Fibroblast of peridontal ligament (primary cell): ENCODE measurements at regions not wholly inside any gene's neighbourhood (a gene's known extent, or its start where the extent isn't known, plus 50 kb on each side); places are given as distances from the start of the nearest gene placed in this dataset.

Source experiments
- DNase-seq: peaks from one replicate; pipeline ENCODE4 v3.0.0-alpha.2; 2010; ENCODE audit errors: extremely low read depth

DNA sequence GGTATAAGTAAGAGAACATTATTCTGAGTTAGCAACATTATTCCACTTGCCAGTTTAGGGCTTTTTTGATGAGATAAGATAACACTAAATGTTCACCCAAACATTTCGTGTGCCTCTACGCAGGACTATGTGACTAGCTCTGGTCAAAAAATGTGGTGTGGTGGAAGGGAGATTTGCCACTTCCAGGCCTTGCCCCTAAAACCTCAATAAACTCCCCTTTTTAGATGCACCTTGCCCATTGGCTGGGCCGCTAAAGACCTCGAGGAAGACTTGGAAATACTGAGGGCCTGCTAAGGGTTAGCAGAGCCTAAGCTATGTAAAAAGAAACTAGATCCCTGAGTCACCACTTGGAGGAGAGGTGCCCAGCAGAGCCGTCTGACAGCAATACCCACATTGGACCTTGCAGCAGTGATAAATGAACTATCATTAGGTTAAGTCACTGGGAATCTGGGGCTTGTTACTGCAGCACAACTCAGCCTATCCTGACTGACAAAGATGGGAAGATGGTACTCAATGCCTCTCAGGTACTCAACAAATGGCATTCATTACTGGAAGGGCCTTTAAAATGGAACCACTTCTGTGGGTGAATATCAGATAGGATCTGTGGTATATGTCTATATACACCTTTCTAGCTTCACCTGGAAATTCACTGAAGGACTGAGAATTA, 331.5 kb upstream of the TLE3 start:
- no peak for DNase-seq

GRCh38 chr15:70428211-70428822, 330.6 kb upstream of the TLE3 start:
- no peak for DNase-seq

GRCh38 chr15:70427167-70428120, 329.7 kb upstream of the TLE3 start:
- DNase-seq: no peak

DNA sequence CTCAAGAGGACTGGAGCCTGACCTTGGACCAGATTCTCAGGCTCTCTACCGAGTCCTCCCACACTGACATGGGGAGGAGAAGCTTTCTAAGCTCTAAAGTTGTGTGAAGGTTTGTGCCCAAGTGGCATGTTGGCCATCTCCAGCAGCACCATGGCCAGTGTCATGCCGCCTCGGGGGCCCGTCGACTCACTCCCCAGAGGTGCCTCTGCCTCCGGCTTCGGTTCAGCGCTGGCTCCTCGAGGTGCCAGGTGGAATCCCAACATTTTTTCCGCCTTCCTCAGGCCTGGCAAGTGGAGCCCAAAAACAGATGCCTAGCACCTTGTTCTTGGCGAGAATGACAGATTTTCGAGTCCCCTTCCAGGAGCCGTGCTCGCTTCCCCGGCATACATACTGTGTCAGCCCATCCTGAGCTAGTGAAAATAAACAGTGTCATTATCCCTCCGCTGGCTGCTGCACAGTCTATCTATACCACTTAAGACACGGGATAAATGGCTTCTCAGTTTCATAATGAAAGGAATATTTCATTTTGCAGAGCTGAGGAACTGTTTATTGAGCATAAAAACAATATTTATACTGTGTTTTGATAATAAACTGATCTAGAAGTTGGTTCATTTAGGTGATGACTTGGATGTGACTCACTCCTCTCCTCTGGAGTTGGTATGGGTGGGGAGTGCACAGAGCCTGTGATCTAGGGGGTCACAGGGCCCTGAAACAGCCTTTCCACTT, 328.5 kb upstream of the TLE3 start:
- peak; percentile 6 for DNase-seq

GRCh38 chr15:70424937-70425411, 327.3 kb upstream of the TLE3 start:
- DNase-seq: no peak

DNA sequence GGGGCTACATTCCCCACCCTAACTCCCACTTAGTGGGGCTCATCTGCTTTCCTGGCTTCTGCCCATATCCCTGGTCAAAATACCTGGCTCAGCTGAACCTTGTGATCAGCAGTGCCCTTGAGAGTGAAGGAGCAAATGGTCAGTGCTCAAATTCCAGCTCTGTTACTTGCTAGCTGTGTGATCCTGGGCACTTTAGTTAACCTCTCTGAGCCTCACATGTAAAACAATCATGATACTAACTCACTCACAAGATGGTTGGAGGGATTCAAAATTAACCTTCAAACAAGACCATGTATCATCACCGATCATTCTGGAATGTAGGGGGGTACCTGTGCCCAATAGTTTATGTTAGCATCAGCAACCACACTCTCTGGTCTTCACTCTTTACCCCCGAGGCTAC, 325.6 kb upstream of the TLE3 start:
- DNase-seq: no peak

DNA sequence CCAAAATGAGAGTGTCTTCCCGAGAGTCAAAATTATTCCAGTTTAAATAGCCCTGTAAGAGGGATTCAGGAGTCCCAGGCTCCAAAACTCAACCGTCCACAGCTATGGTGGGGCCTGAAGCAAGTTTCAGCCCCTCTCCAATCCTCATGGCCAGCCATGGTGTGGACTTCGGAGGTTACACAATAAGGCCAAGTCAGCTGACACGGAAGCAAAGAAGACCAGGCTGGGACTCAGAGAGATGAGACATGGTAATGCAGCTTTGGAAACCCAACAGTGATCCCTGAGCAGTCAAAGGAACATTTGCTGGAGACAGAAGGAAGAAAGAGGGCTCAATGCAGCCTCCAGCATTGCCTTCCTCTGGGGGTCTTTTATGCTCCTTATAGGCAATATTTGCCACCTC, 324.6 kb upstream of the TLE3 start:
- DNase-seq: no peak

- DNase-seq: no peak
These were observed 323.3 kb upstream of the TLE3 start for GRCh38 chr15:70420948-70421482.

GRCh38 chr15:70420086-70420947, 322.6 kb upstream of the TLE3 start:
- no peak for DNase-seq

- DNase-seq: no peak
These were observed 321.2 kb upstream of the TLE3 start for GRCh38 chr15:70418943-70419342.

GRCh38 chr15:70417535-70417934, 319.8 kb upstream of the TLE3 start:
- DNase-seq: no peak

DNA sequence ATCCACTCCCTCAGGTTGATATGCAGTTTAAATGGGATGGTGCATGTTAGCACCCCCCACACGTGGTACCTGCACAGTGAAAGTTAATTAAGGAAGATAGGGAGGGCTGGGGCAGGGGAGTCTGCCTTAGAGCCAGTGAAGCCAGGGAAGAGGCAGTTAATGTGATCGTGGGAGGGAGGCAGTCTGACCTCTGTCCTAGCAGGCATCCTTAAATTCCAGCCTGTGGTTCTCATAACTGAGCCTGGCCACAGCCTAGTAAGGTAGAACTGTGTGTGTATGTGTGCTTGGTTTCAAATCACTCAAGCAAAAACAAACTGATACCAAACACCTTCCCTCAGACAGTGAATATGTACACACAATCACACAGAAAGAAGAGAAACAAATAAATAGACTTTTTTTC, 319.1 kb upstream of the TLE3 start:
- no peak for DNase-seq

- DNase-seq: no peak
These were observed 317.7 kb upstream of the TLE3 start for GRCh38 chr15:70415398-70415797.

DNA sequence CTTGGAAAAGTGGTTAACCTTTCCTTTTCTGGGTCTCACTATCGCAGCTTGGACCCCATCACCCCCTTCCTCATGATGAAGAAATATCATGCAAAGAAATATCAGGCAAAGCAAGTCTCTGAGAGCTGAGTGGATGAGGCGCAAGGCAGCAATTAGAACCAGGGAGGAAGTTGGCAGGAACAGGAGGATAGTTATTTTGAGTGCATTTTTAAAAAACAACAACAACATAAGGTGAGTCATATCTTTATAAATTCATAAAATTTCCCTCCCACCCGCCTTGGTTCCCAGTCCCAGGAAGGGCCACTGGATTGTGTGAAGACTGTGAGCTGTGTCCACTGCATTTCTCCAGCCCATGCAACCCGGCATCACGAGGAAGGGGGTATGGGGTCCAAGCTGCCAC, 316.9 kb upstream of the TLE3 start:
- DNase-seq: no peak

- no peak for DNase-seq
These were observed 315.1 kb upstream of the TLE3 start for GRCh38 chr15:70412794-70413193.

GRCh38 chr15:70411143-70411863, 313.6 kb upstream of the TLE3 start:
- no peak for DNase-seq

DNA sequence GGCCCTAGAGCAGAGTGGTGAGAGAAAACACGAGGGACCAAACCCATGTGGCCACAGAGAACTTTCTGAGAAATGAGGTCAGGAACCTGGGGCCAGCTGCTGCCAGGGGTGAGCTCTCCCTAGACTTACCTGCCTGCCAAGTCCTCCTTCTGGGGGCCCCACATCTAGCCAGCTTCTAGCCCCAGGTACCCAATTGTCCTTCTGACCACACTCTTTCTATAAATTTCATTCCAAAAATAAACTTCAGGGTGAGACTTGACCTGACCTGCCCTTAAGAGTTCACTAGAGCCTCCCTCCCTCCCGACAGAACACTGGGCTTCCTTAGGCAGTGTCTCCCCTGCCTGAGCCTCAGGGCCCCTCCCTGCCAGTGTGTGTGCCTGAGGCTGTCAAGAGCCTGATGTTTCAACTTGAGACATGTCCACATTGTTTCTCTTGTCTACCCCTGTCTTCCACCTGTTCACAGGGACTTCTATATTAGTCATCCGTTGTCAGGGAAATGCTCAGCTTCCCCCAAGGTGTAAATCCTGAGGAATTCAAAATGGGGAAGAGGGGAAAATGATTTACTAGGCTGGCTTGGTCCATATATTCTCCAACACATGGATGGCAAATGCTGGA, 312.8 kb upstream of the TLE3 start:
- DNase-seq: no peak

GRCh38 chr15:70409388-70409787, 311.7 kb upstream of the TLE3 start:
- no peak for DNase-seq

DNA sequence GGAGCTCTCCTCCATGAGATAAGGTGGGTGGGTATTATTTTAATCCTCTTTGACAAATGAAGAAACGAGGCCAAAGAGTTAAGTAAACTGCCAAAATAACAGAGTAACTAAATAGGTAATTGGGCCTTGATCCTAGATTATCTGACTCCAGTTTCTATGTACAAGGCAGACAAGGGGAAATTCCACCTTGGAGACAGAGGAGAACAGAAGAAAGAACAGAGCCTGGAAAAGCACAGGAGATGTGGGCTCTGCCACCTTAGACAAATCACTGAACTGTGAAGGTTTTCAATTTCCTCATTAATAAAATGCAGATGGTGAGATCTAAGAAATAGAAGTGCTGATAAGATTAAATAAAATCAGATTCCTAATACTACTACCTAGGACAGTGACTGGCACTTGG, 310.2 kb upstream of the TLE3 start:
- DNase-seq: no peak

DNA sequence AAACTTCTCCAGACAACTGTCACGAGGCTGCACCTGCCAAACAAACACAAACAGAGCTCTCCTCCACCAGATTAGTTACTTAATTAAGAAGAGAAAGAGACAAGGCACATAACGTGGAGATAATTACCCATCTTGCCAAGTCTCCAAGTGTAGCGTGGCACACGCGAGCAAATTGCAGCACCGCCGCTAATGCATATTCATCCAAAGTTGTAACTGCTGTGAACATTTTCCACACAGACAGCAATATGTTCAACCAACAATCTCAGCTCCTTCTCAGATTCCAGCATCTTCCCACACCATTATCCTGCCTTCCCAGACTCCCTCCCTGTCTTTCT, 309.6 kb upstream of the TLE3 start:
- no peak for DNase-seq
